ENCODE measurements at regions not wholly inside any gene's neighbourhood (a gene's known extent, or its start where the extent isn't known, plus 50 kb on each side); places are given as distances from the start of the nearest gene placed in this dataset.

DNA sequence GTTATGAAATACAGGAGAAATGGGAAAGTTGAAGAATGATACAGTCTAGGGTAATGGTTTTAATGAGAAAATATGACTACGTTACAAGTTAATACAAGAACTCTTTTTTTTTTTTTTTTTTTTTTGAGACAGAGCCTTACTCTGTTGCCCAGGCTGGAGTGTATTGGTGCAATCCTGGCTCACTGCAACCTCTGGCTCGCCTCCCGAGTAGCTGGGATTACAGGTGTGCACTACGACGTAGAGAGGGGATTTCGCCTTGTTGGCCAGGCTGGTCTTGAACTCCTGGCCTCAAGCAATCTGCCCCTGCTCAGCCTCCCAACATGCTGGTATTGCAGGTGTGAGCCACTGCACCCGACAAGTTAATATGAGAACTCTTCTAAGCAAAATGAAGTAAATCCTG, 77.1 kb upstream of the SELENOP start:
- no peak for TF ChIP-seq EZH2 (IDR thresholded peaks at IDR 0.05; ENCODE audit: borderline replicate concordance)
- TF ChIP-seq EZH2phosphoT487 (IDR thresholded peaks at IDR 0.05; ENCODE audit: low read depth, severe bottlenecking, unreplicated experiment) = no peak
- TF ChIP-seq CTCF (IDR thresholded peaks at IDR 0.05; ENCODE audit: poor library complexity) = no peak

Measured in hepatocyte (in vitro differentiated cells).